ENCODE measurements at regions not wholly inside any gene's neighbourhood (a gene's known extent, or its start where the extent isn't known, plus 50 kb on each side); places are given as distances from the start of the nearest gene placed in this dataset.
"Not testable (repeated sequence)": the region's sequence is repeated elsewhere in the genome, so short reads cannot be mapped to it uniquely, and the experiment has no call there.

GRCh38 chr11:95641495-95641894 is 148.1 kb downstream of the FAM76B start:
- no peak for DNase-seq

- no peak for DNase-seq
Observed at GRCh38 chr11:95638501-95638900, 151.1 kb downstream of the FAM76B start.

- DNase-seq: no peak
Observed at GRCh38 chr11:95625164-95625900, 164.2 kb downstream of the FAM76B start.

GRCh38 chr11:95616256-95616804 is 173.3 kb downstream of the FAM76B start:
- no peak for DNase-seq

- DNase-seq: no peak
Observed at GRCh38 chr11:95611827-95612226, 177.8 kb downstream of the FAM76B start.

- not testable (repeated sequence) for DNase-seq
Observed at GRCh38 chr11:95610185-95610584, 179.4 kb downstream of the FAM76B start.

- DNase-seq: no peak
Observed at GRCh38 chr11:95608093-95608492, 181.5 kb downstream of the FAM76B start.

GRCh38 chr11:95606824-95607223 is 182.8 kb downstream of the FAM76B start:
- DNase-seq: no peak

GRCh38 chr11:95605271-95605940 is 184.2 kb downstream of the FAM76B start:
- no peak for DNase-seq

GRCh38 chr11:95599959-95600586 is 189.5 kb downstream of the FAM76B start:
- DNase-seq: no peak

GRCh38 chr11:95595973-95596489 is 193.6 kb downstream of the FAM76B start:
- peak; percentile 22 for DNase-seq

- no peak for DNase-seq
Observed at GRCh38 chr11:95595541-95595940, 194.0 kb downstream of the FAM76B start.

GRCh38 chr11:95593111-95593510 is 196.5 kb downstream of the FAM76B start:
- no peak for DNase-seq

GRCh38 chr11:95592471-95592870 is 197.1 kb downstream of the FAM76B start:
- DNase-seq: no peak

GRCh38 chr11:95589893-95590612 is 199.5 kb downstream of the FAM76B start:
- no peak for DNase-seq

- DNase-seq: no peak
Observed at GRCh38 chr11:95588821-95589220, 200.8 kb downstream of the FAM76B start.

GRCh38 chr11:95586661-95587060 is 202.9 kb downstream of the FAM76B start:
- no peak for DNase-seq

- no peak for DNase-seq
Observed at GRCh38 chr11:95586155-95586554, 203.4 kb downstream of the FAM76B start.

- DNase-seq: no peak
Observed at GRCh38 chr11:95585752-95586077, 203.9 kb downstream of the FAM76B start.

- DNase-seq: peak; percentile 85
Observed at GRCh38 chr11:95585069-95585751, 204.4 kb downstream of the FAM76B start.

GRCh38 chr11:95584589-95584988 is 205.0 kb downstream of the FAM76B start:
- DNase-seq: no peak

GRCh38 chr11:95584180-95584579 is 205.4 kb downstream of the FAM76B start:
- DNase-seq: peak; percentile 81

Measured in HCEC 1CT (cell line).